Glutamatergic neuron (in vitro differentiated cells): ENCODE measurements at regions not wholly inside any gene's neighbourhood (a gene's known extent, or its start where the extent isn't known, plus 50 kb on each side); places are given as distances from the start of the nearest gene placed in this dataset.

Experiments
- DNase-seq: peaks from one replicate; pipeline ENCODE4 v3.0.0; 2022
- H3K27ac Mint-ChIP-seq: one replicate; pipeline ENCODE4 v1.8.0; 2020; ENCODE audit warnings: mild to moderate bottlenecking, mixed read lengths, inconsistent platforms; ENCODE audit not compliant: unreplicated experiment
- H3K27me3 Mint-ChIP-seq: one replicate; pipeline ENCODE4 v1.8.0; 2020; ENCODE audit warnings: mild to moderate bottlenecking, moderate library complexity, mixed read lengths, inconsistent platforms; ENCODE audit not compliant: unreplicated experiment
- H3K36me3 Mint-ChIP-seq: one replicate; pipeline ENCODE4 v1.8.0; 2020; ENCODE audit warnings: mild to moderate bottlenecking, mixed read lengths, inconsistent platforms; ENCODE audit not compliant: unreplicated experiment
- H3K4me1 Mint-ChIP-seq: one replicate; pipeline ENCODE4 v1.8.0; 2020; ENCODE audit warnings: mild to moderate bottlenecking, low read depth, mixed read lengths, inconsistent platforms; ENCODE audit not compliant: unreplicated experiment
- H3K4me3 Mint-ChIP-seq: one replicate; pipeline ENCODE4 v1.8.0; 2020; ENCODE audit warnings: mild to moderate bottlenecking, mixed read lengths, inconsistent platforms; ENCODE audit not compliant: unreplicated experiment
- H3K9me3 Mint-ChIP-seq: one replicate; pipeline ENCODE4 v1.8.0; 2020; ENCODE audit warnings: mild to moderate bottlenecking, moderate library complexity, mixed read lengths, inconsistent platforms; ENCODE audit not compliant: unreplicated experiment
- TF ChIP-seq, protein P1 (sequence below): fragments of 200-600 bp; sonication (generic); IDR thresholded peaks from one replicate; pipeline ENCODE4 v1.5.0; 2021; ENCODE audit not compliant: partially characterized antibody, unreplicated experiment

DNA sequence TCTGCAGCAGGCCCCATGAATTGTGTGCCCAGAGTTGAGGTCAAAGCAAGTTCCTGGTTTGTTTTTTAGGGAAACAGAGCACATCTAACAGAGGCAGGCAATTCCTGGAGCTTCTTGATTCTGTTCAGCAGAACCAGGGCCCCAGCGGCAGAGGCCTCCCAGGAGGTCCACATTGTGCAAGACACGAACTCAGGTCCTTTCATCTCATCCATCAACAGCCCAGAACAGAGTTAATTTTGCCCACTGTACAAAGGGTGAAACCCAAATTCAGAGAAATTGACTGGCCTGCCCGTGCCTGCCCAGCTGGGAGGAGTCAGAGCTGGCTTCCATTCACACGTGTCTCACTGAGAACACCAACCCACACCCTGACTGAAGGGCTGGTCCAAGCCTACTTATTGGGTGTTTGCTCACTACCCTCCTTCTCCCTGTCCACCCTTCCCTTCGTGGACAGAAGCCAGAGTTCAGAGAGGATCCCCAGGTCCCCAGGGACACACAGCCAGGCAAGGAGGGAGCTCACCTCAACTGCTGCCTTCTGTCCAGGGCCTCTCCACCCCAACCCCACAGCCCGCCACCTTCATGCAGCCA, 607.1 kb downstream of the TBC1D22A start:
- Mint-ChIP-seq H3K27ac (no peak overlapping the region), H3K4me1 (no peaks in the 10 kb centered on the region), H3K4me3 (no peak overlapping the region), H3K9me3 (peaks cover 31% of the 10 kb centered on the region), H3K36me3 (peaks cover 11% of the 10 kb centered on the region), H3K27me3 (peaks cover 16% of the 10 kb centered on the region)
- DNase-seq: no peak
- TF ChIP-seq, protein P1, sequence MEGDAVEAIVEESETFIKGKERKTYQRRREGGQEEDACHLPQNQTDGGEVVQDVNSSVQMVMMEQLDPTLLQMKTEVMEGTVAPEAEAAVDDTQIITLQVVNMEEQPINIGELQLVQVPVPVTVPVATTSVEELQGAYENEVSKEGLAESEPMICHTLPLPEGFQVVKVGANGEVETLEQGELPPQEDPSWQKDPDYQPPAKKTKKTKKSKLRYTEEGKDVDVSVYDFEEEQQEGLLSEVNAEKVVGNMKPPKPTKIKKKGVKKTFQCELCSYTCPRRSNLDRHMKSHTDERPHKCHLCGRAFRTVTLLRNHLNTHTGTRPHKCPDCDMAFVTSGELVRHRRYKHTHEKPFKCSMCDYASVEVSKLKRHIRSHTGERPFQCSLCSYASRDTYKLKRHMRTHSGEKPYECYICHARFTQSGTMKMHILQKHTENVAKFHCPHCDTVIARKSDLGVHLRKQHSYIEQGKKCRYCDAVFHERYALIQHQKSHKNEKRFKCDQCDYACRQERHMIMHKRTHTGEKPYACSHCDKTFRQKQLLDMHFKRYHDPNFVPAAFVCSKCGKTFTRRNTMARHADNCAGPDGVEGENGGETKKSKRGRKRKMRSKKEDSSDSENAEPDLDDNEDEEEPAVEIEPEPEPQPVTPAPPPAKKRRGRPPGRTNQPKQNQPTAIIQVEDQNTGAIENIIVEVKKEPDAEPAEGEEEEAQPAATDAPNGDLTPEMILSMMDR: no peak

DNA sequence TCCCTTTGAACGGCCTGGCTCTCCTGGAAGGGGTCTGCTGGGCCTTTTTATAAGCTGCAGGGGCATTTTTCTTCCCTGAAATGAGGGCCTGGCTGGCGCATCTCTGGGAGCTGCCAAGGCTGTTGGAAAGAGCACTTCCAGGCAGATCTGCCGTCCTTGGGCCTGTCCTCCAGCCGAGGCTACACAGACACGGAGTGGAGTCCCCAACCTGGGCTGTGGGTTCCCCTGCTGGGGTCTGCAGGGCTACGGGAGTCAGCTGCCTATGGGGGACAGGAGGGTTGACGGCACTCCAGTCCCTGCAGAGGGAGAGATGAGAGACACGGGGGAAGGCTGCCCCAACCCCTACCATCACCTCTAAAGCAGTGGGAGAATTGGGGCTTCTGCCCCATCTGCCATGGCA, 606.6 kb downstream of the TBC1D22A start:
- TF ChIP-seq, protein P1: no peak
- H3K27me3 Mint-ChIP-seq: peaks cover 16% of the 10 kb centered on the region
- H3K9me3 Mint-ChIP-seq: peaks cover 33% of the 10 kb centered on the region
- DNase-seq: no peak
- H3K27ac Mint-ChIP-seq: no peak overlapping the region
- H3K4me3 Mint-ChIP-seq: no peak overlapping the region
- H3K4me1 Mint-ChIP-seq: no peaks in the 10 kb centered on the region
- peaks cover 11% of the 10 kb centered on the region for H3K36me3 Mint-ChIP-seq

GRCh38 chr22:47367993-47368945, 605.8 kb downstream of the TBC1D22A start:
- Mint-ChIP-seq H3K27ac (no peak overlapping the region), H3K4me1 (no peaks in the 10 kb centered on the region), H3K9me3 (peaks cover 31% of the 10 kb centered on the region), H3K27me3 (peaks cover 16% of the 10 kb centered on the region), H3K36me3 (peaks cover 11% of the 10 kb centered on the region), H3K4me3 (no peak overlapping the region)
- TF ChIP-seq, protein P1: no peak
- no peak for DNase-seq

DNA sequence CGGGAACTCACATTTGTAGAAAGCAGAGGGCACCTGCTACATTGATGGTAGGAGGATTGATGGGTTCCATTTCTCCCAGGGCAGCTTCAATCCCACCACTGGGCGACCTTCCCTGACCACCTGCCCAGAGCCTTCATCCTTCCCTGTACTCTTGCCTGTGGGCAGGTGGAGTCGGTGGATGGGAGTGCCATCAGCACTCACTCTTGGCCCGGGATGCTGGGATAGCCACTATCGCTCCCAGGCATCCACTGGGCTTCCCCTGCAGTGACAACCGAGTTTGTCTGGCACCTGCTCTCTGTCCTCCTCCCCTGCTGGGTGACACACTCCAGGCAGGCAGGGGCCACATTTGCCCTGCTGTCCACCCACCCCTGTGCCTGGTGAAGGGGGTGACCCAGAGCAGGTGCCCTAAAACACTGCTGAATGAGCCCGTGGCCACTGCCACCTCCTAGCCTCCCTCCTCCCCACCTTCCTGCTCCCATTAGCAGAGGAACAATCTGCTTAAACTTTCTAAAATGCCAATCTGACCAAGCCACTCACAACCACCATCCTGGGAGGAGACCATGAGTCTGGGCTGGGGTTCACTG, 604.7 kb downstream of the TBC1D22A start:
- no peak for DNase-seq
- Mint-ChIP-seq H3K9me3 (peaks cover 26% of the 10 kb centered on the region), H3K4me1 (no peaks in the 10 kb centered on the region), H3K27me3 (peaks cover 16% of the 10 kb centered on the region), H3K27ac (no peak overlapping the region), H3K36me3 (peaks cover 6% of the 10 kb centered on the region), H3K4me3 (no peak overlapping the region)
- TF ChIP-seq, protein P1: no peak
